Lower lobe of right lung (tissue), 2 donors: ENCODE measurements at regions not wholly inside any gene's neighbourhood (a gene's known extent, or its start where the extent isn't known, plus 50 kb on each side); places are given as distances from the start of the nearest gene placed in this dataset.
A peak's percentile ranks its signal among the peaks of the same experiment; 100 is the strongest.

Experiments
- ATAC-seq, 2 donors: fragments of 200-7000 bp; cut with Tn5 transposase; one replicate each; pipeline ENCODE4 v1.9.1; 2020 to 2022; ENCODE audit warnings: mild to moderate bottlenecking in 2 of 2, moderate library complexity in 2 of 2
- DNase-seq: peaks from one replicate; pipeline ENCODE4 v3.0.0-alpha.2; 2020
- H3K27ac ChIP-seq: fragments of 200-600 bp; one replicate; pipeline ENCODE4 v1.8.0; 2022
- H3K27me3 ChIP-seq: fragments of 200-600 bp; one replicate; pipeline ENCODE4 v1.8.0; 2022; ENCODE audit warnings: low read depth
- H3K36me3 ChIP-seq: fragments of 200-600 bp; one replicate; pipeline ENCODE4 v1.8.0; 2022; ENCODE audit warnings: mild to moderate bottlenecking
- H3K4me1 ChIP-seq: fragments of 200-600 bp; one replicate; pipeline ENCODE4 v1.8.0; 2022
- H3K4me3 ChIP-seq: fragments of 200-600 bp; one replicate; pipeline ENCODE4 v1.8.0; 2022; ENCODE audit warnings: mild to moderate bottlenecking
- H3K9me3 ChIP-seq: fragments of 200-600 bp; one replicate; pipeline ENCODE4 v1.8.0; 2022
- CTCF ChIP-seq: fragments of 200-600 bp; IDR thresholded peaks from one replicate; pipeline ENCODE4 v1.8.0; 2022; ENCODE audit warnings: antibody characterized with exemption, mild to moderate bottlenecking
- intact Hi-C: fragments of 100-400 bp; cut with DNase I; formaldehyde crosslinking; loops from one replicate; pipeline ENCODE4 v1.11.0; 2022
- donor health status: DM: no; HTN: yes; CAD: no; lungs with severe emphysema.

- no peak overlapping the region for H3K4me3 ChIP-seq
- no peak overlapping the region for H3K27ac ChIP-seq
- H3K27me3 ChIP-seq: no peaks in the 10 kb centered on the region
- intact Hi-C loops: no loop called here
- ATAC-seq (peak in 1 of 2 donors; percentile 17), DNase-seq (no peak)
- H3K36me3 ChIP-seq: no peaks in the 10 kb centered on the region
- peaks cover 8% of the 10 kb centered on the region for H3K9me3 ChIP-seq
- TF ChIP-seq CTCF: no peak
- no peaks in the 10 kb centered on the region for H3K4me1 ChIP-seq
Measured at GRCh38 chr16:88281858-88282563, 100.7 kb upstream of the ZNF469 start.

GRCh38 chr16:88282564-88283395 lies 100.0 kb upstream of the ZNF469 start:
- H3K36me3 ChIP-seq: no peaks in the 10 kb centered on the region
- DNase-seq: no peak
- H3K27ac ChIP-seq: no peak overlapping the region
- intact Hi-C loops: no loop called here
- peak in 1 of 2 donors; percentile 15 for ATAC-seq
- no peaks in the 10 kb centered on the region for H3K4me1 ChIP-seq
- H3K4me3 ChIP-seq: no peak overlapping the region
- H3K27me3 ChIP-seq: no peaks in the 10 kb centered on the region
- TF ChIP-seq CTCF: no peak
- peaks cover 15% of the 10 kb centered on the region for H3K9me3 ChIP-seq

DNA sequence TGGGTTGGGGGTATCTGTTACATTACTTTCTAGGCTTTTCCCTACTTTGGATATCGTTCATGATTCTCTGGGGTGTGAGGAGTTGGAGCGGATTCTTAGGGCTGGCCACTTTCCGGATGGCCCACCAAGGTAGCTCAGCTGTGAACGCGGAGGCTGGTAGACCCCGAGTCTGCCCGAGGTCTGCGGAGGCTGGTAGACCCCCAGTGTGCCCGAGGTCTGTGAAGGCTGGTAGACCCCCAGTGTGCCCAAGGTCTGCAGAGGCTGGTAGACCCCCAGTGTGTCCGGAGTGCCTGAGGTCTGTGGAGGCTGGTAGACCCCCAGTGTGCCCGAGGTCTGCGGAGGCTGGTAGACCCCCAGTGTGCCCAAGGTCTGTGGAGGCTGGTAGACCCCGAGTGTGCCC lies 99.2 kb upstream of the ZNF469 start:
- ATAC-seq: no peak
- no peak for DNase-seq
- Histone ChIP-seq H3K4me1 (no peaks in the 10 kb centered on the region), H3K27me3 (no peaks in the 10 kb centered on the region), H3K36me3 (no peaks in the 10 kb centered on the region), H3K27ac (no peak overlapping the region), H3K4me3 (no peak overlapping the region), H3K9me3 (peaks cover 17% of the 10 kb centered on the region)
- intact Hi-C loops: no loop called here
- TF ChIP-seq CTCF: no peak

DNA sequence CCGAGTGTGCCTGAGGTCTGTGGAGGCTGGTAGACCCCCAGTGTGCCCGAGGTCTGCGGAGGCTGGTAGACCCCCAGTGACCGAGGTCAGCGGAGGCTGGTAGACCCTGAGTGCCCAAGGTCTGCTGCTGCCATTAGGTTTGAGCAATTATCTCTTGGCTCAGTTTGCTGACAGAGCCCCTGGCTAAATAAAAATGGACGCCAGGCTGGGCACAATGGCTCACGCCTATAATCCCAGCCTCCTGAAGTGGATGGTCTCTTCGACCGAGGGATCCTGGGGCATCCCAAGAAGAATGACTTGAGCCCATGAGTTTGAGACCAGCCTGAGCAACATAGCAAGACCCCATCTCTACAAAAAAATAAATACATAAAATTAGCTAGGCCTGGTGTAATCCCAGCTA lies 98.7 kb upstream of the ZNF469 start:
- intact Hi-C loops: no loop called here
- Histone ChIP-seq H3K4me1 (no peaks in the 10 kb centered on the region), H3K27ac (no peak overlapping the region), H3K27me3 (no peaks in the 10 kb centered on the region), H3K9me3 (peaks cover 17% of the 10 kb centered on the region), H3K36me3 (no peaks in the 10 kb centered on the region), H3K4me3 (no peak overlapping the region)
- no peak for ATAC-seq
- TF ChIP-seq CTCF: no peak
- DNase-seq: no peak

GRCh38 chr16:88284626-88285513 lies 97.9 kb upstream of the ZNF469 start:
- peak; percentile 18 for DNase-seq
- TF ChIP-seq CTCF: no peak

More at GRCh38 chr16:88284626-88285513, 97.9 kb upstream of the ZNF469 start:
- Histone ChIP-seq H3K27ac (no peak overlapping the region), H3K4me3 (no peak overlapping the region), H3K9me3 (peaks cover 17% of the 10 kb centered on the region), H3K4me1 (no peaks in the 10 kb centered on the region), H3K36me3 (no peaks in the 10 kb centered on the region), H3K27me3 (no peaks in the 10 kb centered on the region)
- peak; percentile 16 to 22 for ATAC-seq
- intact Hi-C loops: no loop called here
